ENCODE measurements at regions not wholly inside any gene's neighbourhood (a gene's known extent, or its start where the extent isn't known, plus 50 kb on each side); places are given as distances from the start of the nearest gene placed in this dataset.

GRCh38 chr18:57923611-57924010, 120.4 kb upstream of the NEDD4L start:
- TF ChIP-seq CTCF (IDR thresholded peaks at IDR 0.05 in 4 of 5, conservative IDR thresholded peaks at IDR 0.05 in 1 of 5) (no peak), POLR2A (IDR thresholded peaks at IDR 0.05) (no peak)

Measured in gastrocnemius medialis (tissue), 4 donors.